AG04449 (cell line): ENCODE measurements at regions not wholly inside any gene's neighbourhood (a gene's known extent, or its start where the extent isn't known, plus 50 kb on each side); places are given as distances from the start of the nearest gene placed in this dataset.

Experiments
- CTCF ChIA-PET: fragments of 350-600 bp; formaldehyde crosslinking; extraction: SDS; loops from one replicate; lab custom pipeline; 2021; ENCODE audit warnings: antibody characterized with exemption; lab: Yijun Ruan, JAX
- POLR2A ChIA-PET: fragments of 400-600, 350-600 bp; formaldehyde crosslinking; extraction: SDS; loops from one replicate; lab custom pipeline; 2020; ENCODE audit warnings: antibody characterized with exemption, inconsistent platforms; lab: Yijun Ruan, JAX
- DNase-seq: peaks from one replicate; pipeline ENCODE4 v3.0.0-alpha.2; 2010; ENCODE audit warnings: low read depth, low spot score
- H3K4me3 ChIP-seq: 2 replicates; pipeline ENCODE4 v1.5.1; 2011; ENCODE audit warnings: low read depth, mild to moderate bottlenecking, control low read depth, low read length
- CTCF ChIP-seq: IDR thresholded peaks from one replicate; pipeline ENCODE4 v1.5.1; 2011; ENCODE audit warnings: mild to moderate bottlenecking, moderate library complexity, low read length, control low read depth, inconsistent platforms; ENCODE audit not compliant: insufficient read depth; ENCODE audit errors: missing control alignments

- POLR2A ChIA-PET = no interaction called here
- DNase-seq = no peak
- TF ChIP-seq CTCF = no peak
- H3K4me3 ChIP-seq = no peak overlapping the region
- CTCF ChIA-PET = no interaction called here
Observed at GRCh38 chr10:35774109-35774508, 132.0 kb upstream of the FZD8 start.

- no peak for DNase-seq
- ChIA-PET CTCF (no interaction called here), POLR2A (no interaction called here)
- no peak overlapping the region for H3K4me3 ChIP-seq
- TF ChIP-seq CTCF = no peak
Observed at GRCh38 chr10:35770817-35771355, 128.8 kb upstream of the FZD8 start.

- no peak for TF ChIP-seq CTCF
- POLR2A ChIA-PET = no interaction called here
- DNase-seq = no peak
- CTCF ChIA-PET = interaction anchor here (0.8 to 1.8 kb wide), 3 partner anchors 8 to 134 kb away, joined by 3 to 4 read pairs (median 3); no protein-coding TSS in a partner anchor
- no peak overlapping the region for H3K4me3 ChIP-seq
Observed at GRCh38 chr10:35769795-35770194, 127.7 kb upstream of the FZD8 start.

GRCh38 chr10:35768731-35769130 is 126.6 kb upstream of the FZD8 start:
- ChIA-PET POLR2A (interaction anchor here (0.6 kb wide), 1 partner anchor 583 kb away, joined by 3 read pairs; no protein-coding TSS in a partner anchor), CTCF (interaction anchor here (1.2 to 1.8 kb wide), 2 partner anchors 10 to 12 kb away, joined by 3 to 4 read pairs; no protein-coding TSS in a partner anchor)
- H3K4me3 ChIP-seq = no peak overlapping the region

GRCh38 chr10:35768011-35768410 is 125.9 kb upstream of the FZD8 start:
- CTCF ChIA-PET = interaction anchor here (1.2 kb wide), 1 partner anchor 11 kb away, joined by 3 read pairs; no protein-coding TSS in a partner anchor
- H3K4me3 ChIP-seq = no peak overlapping the region
- no peak for DNase-seq
- POLR2A ChIA-PET = no interaction called here
- TF ChIP-seq CTCF = no peak

More at GRCh38 chr10:35768731-35769130, 126.6 kb upstream of the FZD8 start:
- TF ChIP-seq CTCF = no peak
- DNase-seq = no peak

GRCh38 chr10:35765996-35766395 is 123.9 kb upstream of the FZD8 start:
- no peak for DNase-seq
- TF ChIP-seq CTCF = no peak
- no peak overlapping the region for H3K4me3 ChIP-seq
- ChIA-PET CTCF (no interaction called here), POLR2A (no interaction called here)
